Left colon (tissue), 2 donors: ENCODE measurements at regions not wholly inside any gene's neighbourhood (a gene's known extent, or its start where the extent isn't known, plus 50 kb on each side); places are given as distances from the start of the nearest gene placed in this dataset.
"Not testable (repeated sequence)": the region's sequence is repeated elsewhere in the genome, so short reads cannot be mapped to it uniquely, and the experiment has no call there.

Source experiments
- ATAC-seq: fragments of 200-7000 bp; cut with Tn5 transposase; one replicate; pipeline ENCODE4 v1.9.1; 2020; ENCODE audit warnings: mild to moderate bottlenecking, moderate library complexity
- DNase-seq, 2 donors: peaks; one replicate each; pipeline ENCODE4 v3.0.0-alpha.2; 2020
- intact Hi-C, 2 donors: fragments of 100-400 bp; cut with DNase I in 1 of 2; cut with micrococcal nuclease in 1 of 2; formaldehyde crosslinking; loops; one replicate each; pipeline versions ENCODE4 v1.11.2 to v1.14.0; 2022; cut with DNase I, micrococcal nuclease
- donor health status: DM: no; HTN: no; CAD: no.
- donor health status: DM: yes; HTN: yes; CAD: no.

- DNase-seq (no peak), ATAC-seq (no peak)
- intact Hi-C loops: no loop called here
Measured at GRCh38 chr22:22714600-22715335, 70.4 kb downstream of the GGTLC2 start.

GRCh38 chr22:22716136-22716665 lies 71.8 kb downstream of the GGTLC2 start:
- intact Hi-C loops: no loop called here
- no peak for ATAC-seq
- DNase-seq: no peak

- intact Hi-C loops: no loop called here
- DNase-seq (no peak), ATAC-seq (no peak)
Measured at GRCh38 chr22:22717664-22718063, 73.2 kb downstream of the GGTLC2 start.

- ATAC-seq: peak; percentile 91
- peak in 1 of 2 donors; percentile 45 for DNase-seq
- intact Hi-C loops: no loop called here
Measured at GRCh38 chr22:22720201-22720723, 75.8 kb downstream of the GGTLC2 start.

- DNase-seq (no peak), ATAC-seq (peak; percentile 42)
- intact Hi-C loops: no loop called here
Measured at GRCh38 chr22:22720724-22721261, 76.4 kb downstream of the GGTLC2 start.

- intact Hi-C loops: no loop called here
- ATAC-seq (no peak), DNase-seq (no peak)
Measured at GRCh38 chr22:22721681-22722354, 77.4 kb downstream of the GGTLC2 start.

- ATAC-seq (no peak), DNase-seq (no peak)
- intact Hi-C loops: no loop called here
Measured at GRCh38 chr22:22728382-22728781, 84.0 kb downstream of the GGTLC2 start.

GRCh38 chr22:22730655-22731373 lies 86.4 kb downstream of the GGTLC2 start:
- ATAC-seq (no peak), DNase-seq (no peak)
- intact Hi-C loops: no loop called here

- ATAC-seq (no peak), DNase-seq (no peak)
- intact Hi-C loops: no loop called here
Measured at GRCh38 chr22:22731374-22731676, 86.9 kb downstream of the GGTLC2 start.

GRCh38 chr22:22733006-22733405 lies 88.6 kb downstream of the GGTLC2 start:
- ATAC-seq, DNase-seq, intact Hi-C loops: not testable (repeated sequence)

- ATAC-seq: no peak
- no peak for DNase-seq
- intact Hi-C loops: no loop called here
Measured at GRCh38 chr22:22733881-22734373, 89.5 kb downstream of the GGTLC2 start.

- DNase-seq, ATAC-seq, intact Hi-C loops: not testable (repeated sequence)
Measured at GRCh38 chr22:22734395-22735272, 90.2 kb downstream of the GGTLC2 start.

- ATAC-seq, DNase-seq, intact Hi-C loops: not testable (repeated sequence)
Measured at GRCh38 chr22:22735276-22735675, 90.9 kb downstream of the GGTLC2 start.

- no peak for DNase-seq
- intact Hi-C loops: no loop called here
- no peak for ATAC-seq
Measured at GRCh38 chr22:22735695-22736611, 91.5 kb downstream of the GGTLC2 start.

GRCh38 chr22:22737590-22737989 lies 93.2 kb downstream of the GGTLC2 start:
- no peak for ATAC-seq
- DNase-seq: no peak
- intact Hi-C loops: no loop called here

- DNase-seq: no peak
- no peak for ATAC-seq
- intact Hi-C loops: no loop called here
Measured at GRCh38 chr22:22738959-22739585, 94.7 kb downstream of the GGTLC2 start.
